ENCODE measurements at regions not wholly inside any gene's neighbourhood (a gene's known extent, or its start where the extent isn't known, plus 50 kb on each side); places are given as distances from the start of the nearest gene placed in this dataset.
"Not testable (repeated sequence)": the region's sequence is repeated elsewhere in the genome, so short reads cannot be mapped to it uniquely, and the experiment has no call there.

DNA sequence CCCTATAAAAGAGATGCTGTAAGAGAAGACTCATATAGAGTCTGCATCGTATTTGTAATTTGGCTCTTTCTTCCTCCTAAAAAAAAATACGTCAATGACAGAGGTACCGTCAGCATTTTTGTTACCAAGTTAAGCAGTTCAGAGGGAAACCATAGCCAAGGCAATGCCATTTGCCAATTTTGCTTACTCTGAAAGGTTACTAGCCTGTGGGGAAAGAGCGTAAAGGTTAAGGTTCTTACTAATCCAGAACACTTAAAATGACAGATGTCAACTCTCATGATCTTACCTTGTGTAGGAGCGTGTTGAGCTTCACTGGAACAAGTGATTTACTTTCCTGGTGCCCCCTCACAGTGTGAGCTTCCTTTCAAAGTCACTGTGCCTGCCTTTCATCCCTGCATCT lies 119.4 kb upstream of the SPATA31A3 start:
- DNase-seq = not testable (repeated sequence)

DNA sequence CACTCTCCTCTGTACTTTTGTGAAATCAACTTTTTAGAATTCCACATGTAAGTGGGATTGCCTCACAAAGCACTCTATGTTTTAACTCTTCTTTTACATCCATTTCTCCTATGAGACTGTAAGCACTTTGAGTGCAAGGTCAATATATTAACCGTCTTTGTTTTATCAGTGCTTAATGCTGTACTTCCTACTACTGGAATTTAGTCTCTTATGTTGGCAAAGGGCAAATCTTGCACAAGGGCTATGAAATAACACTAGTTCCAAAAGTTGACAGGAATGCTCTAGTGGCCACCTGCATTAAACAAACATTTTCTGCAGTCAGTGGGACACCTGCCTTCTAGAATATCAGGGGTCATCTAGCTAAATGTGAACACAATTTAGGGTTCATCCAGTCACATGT lies 117.5 kb upstream of the SPATA31A3 start:
- DNase-seq = not testable (repeated sequence)

DNA sequence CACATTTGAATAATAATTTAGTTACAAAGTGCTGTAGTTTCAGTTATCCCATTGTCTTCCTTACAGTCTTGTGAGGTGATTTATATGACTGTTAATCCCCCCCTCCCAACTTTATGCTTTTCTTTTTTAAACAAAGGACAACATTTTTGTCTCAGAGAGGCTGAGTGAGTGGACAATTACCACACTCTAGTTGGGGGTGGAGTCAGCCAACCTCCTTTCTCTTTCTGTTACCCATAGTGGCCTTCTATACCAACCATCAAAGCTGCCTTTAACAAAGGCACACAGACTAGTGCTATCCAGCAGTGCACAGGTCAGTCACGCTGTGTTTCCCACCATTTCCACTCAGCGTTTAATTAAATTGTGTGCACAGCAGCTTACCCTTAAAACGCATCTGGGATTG lies 114.3 kb upstream of the SPATA31A3 start:
- not testable (repeated sequence) for DNase-seq

DNA sequence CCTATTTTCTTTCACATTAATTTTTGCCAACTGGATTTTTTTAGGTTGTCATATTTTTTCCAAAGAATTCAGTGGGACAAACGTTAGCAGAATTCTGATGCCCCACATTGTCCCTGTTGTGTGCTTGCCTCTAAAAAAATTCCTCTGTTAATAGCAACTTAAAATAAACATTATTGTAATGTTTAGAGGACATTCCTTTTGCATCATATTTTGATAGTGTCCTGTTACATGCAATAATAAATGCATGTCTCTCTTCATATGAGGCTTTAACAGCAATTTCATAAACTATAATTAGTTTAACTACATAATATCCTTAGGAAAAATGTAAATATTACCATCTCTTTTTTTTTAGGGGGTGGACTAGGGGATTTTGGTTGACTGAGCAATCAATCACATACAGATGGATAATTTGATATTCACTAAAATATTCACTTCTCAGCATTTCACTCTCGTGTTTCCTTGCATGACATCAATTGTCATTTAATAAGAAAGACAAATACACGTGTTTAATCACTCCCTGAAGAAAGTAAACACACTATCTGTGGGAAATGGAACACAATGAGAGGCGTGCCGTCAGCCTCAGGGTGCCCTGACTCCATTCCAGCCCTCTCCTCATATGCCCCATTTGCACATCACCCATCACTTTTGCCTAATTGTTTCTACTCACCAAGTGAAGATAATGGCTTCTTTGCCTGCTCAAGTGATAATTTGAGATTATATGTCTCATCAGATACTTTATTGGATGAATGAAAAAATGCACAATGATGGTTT lies 110.3 kb upstream of the SPATA31A3 start:
- DNase-seq = not testable (repeated sequence)

DNA sequence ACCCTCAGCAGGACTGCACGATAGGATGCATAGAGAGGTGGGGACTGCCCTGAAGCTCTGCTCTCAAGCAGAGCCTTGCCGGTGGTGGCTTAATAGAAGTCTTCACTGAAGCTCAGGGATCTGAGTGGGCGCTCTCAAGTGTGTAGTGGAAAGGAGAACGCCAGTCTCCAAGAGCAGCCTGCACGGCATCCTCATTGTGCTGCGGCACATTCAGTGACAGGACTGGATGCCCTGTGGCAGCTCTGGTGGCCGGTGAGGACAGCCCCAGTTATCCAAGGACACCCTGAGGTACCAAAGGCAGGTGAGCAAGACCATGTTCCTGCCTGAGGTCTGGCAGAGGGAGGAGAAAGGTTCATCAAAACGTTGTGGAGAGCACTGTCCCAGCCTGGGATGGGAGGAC lies 98.8 kb upstream of the SPATA31A3 start:
- DNase-seq = not testable (repeated sequence)

DNA sequence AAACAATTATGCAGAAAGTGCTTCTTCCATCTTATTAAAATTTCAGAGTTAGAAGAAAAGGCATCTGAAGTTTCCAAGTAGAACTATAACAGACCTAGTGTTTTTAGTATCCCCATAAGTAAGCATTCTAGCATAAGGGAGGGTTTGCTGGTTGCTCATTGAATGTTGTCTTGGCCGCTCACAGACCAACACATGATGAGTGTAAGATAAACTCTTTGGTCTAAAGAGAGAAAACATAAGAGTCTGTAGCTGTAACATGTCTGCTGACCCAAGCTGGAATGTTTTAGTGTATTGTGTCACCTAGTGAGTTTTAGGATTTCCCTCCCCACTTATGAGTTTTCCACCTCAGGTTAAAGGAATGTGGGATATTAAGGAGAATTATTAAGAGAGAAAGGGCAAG lies 94.5 kb upstream of the SPATA31A3 start:
- not testable (repeated sequence) for DNase-seq

DNA sequence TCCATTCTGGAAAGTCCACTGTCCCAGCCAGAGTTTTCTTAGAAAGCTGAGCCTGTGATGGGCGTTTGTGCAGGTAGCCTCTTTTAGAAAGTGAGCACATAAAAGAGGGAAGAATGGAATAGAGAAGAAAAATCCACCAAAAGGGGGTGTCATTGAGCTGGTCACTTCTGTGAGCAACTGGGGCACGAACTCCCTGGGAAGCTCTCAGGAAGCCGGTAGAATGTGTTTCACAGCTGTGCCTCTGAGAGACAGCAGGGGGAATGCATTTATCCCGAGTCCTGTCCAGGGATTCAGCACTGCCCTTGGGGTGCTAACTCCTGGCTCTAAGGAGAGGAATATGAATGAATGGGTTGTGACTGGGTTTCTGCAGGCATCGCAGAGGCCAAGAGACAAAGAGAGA lies 73.8 kb upstream of the SPATA31A3 start:
- DNase-seq = not testable (repeated sequence)

DNA sequence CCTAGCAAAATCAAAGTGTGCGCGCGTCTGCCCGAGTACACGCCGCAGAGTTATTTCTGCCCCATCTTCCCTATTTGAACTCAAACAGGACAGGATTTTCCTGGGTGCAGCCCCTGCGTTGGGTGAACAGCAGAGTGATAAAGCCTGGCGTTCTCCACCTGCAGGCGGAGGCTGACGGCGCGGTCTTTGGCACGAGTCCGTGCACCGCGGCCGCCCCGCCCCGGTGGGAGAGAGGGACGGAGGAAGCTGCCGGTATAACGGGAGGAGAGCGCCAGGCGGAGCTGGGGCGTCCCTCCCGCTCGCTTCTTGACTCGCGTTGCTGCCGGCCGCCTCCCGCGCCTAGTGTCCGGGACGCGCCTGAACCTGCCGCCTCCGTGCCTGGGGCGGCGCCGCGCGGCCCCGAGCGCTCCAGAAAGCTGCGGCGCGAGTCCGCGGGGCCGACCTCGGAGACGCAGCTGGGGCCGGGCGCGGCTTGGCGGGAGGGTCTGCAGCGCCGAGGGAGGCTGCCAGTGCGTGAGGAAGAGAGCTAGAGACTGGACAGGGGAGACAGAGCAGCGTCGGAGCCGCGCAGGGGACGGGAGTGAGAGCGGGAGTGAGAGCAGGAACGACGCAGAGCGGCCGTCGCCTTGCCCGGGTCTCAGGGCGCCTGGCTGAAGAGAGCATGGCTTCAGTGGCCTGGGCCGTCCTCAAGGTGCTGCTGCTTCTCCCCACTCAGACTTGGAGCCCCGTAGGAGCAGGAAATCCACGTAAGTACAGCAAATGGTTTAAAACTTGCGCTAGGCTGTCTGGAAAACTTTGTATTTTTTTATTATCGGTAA lies 66.8 kb upstream of the SPATA31A3 start:
- peak; percentile 0 for DNase-seq
